PC-3 (cell line): ENCODE measurements at regions not wholly inside any gene's neighbourhood (a gene's known extent, or its start where the extent isn't known, plus 50 kb on each side); places are given as distances from the start of the nearest gene placed in this dataset.

Experiments used
- ATAC-seq: fragments of 200-7000 bp; cut with Tn5 transposase; 2 replicates; pipeline ENCODE4 v1.9.1; 2020; ENCODE audit warnings: mild to moderate bottlenecking, moderate library complexity
- BruUV-seq: library from RNA; stranded (reverse); fragments of 400-500 nt; replicated peaks from 2 replicates; lab custom pipeline; 2021; lab: Mats Ljungman, UMichigan
- CTCF ChIA-PET: fragments of 300-600 bp; sonication (Branson Sonifier 250); formaldehyde crosslinking; loops from one replicate; lab custom pipeline; 2022; ENCODE audit warnings: antibody characterized with exemption; lab: Charles Lee
- POLR2A ChIA-PET: fragments of 300-600 bp; sonication (Branson Sonifier 250); formaldehyde crosslinking; loops from one replicate; lab custom pipeline; 2022; ENCODE audit warnings: antibody characterized with exemption; ENCODE audit not compliant: unreplicated experiment; lab: Charles Lee
- DNase-seq: peaks from one replicate; pipeline ENCODE4 v3.0.0-alpha.2; 2015
- H2AFZ ChIP-seq: fragments of 300-600 bp; sonication (generic); 2 replicates; pipeline ENCODE4 v1.6.0; 2016; ENCODE audit warnings: antibody characterized with exemption, low read length
- H3F3A ChIP-seq: fragments of 300-600 bp; sonication (generic); one replicate; pipeline ENCODE4 v1.6.0; 2017; ENCODE audit warnings: antibody characterized with exemption, low read length, control low read depth, mild to moderate bottlenecking; ENCODE audit not compliant: unreplicated experiment
- H3K27ac ChIP-seq: fragments of 300-600 bp; sonication (generic); 2 replicates; pipeline ENCODE4 v1.5.1; 2016; ENCODE audit warnings: mild to moderate bottlenecking, low read length
- H3K27me3 ChIP-seq: fragments of 300-600 bp; sonication (generic); 2 replicates; pipeline ENCODE4 v1.6.1; 2016; ENCODE audit warnings: low read length, mixed read lengths
- H3K36me3 ChIP-seq: fragments of 300-600 bp; sonication (generic); 2 replicates; pipeline ENCODE4 v1.6.1; 2016; ENCODE audit warnings: low read depth, mixed run types, low read length, mixed read lengths
- H3K4me1 ChIP-seq: fragments of 300-600 bp; sonication (generic); 2 replicates; pipeline ENCODE4 v1.5.1; 2016; ENCODE audit warnings: low read length; ENCODE audit not compliant: insufficient read depth
- H3K4me2 ChIP-seq: fragments of 300-600 bp; sonication (generic); 2 replicates; pipeline ENCODE4 v1.6.0; 2016; ENCODE audit warnings: low read length
- H3K4me3 ChIP-seq: fragments of 300-600 bp; sonication (generic); 2 replicates; pipeline ENCODE4 v1.5.1; 2016; ENCODE audit warnings: mild to moderate bottlenecking, low read length, mixed read lengths
- H3K79me2 ChIP-seq: fragments of 300-600 bp; sonication (generic); 2 replicates; pipeline ENCODE4 v1.6.1; 2017; ENCODE audit warnings: low read length, mixed read lengths
- H3K9ac ChIP-seq: fragments of 300-600 bp; sonication (generic); 2 replicates; pipeline ENCODE4 v1.6.0; 2016; ENCODE audit warnings: mild to moderate bottlenecking, low read length
- H3K9me2 ChIP-seq: fragments of 300-600 bp; sonication (generic); replicated peaks from 2 replicates; pipeline ENCODE4 v1.6.1; 2016; ENCODE audit warnings: mixed run types, low read length, mixed read lengths
- H3K9me3 ChIP-seq: fragments of 300-600 bp; sonication (generic); 2 replicates; pipeline ENCODE4 v1.6.1; 2016; ENCODE audit warnings: low read length, mixed read lengths
- H4K20me1 ChIP-seq: fragments of 300-600 bp; sonication (generic); 2 replicates; pipeline ENCODE4 v1.6.1; 2016; ENCODE audit warnings: low read length, mixed read lengths
- CTCF ChIP-seq: fragments of 300-600 bp; sonication (generic); conservative IDR thresholded peaks from 2 replicates; pipeline ENCODE4 v1.5.1; 2017; ENCODE audit warnings: antibody characterized with exemption, low read depth, mild to moderate bottlenecking, low read length
- EZH2 ChIP-seq: fragments of 300-600 bp; sonication (generic); IDR thresholded peaks from one replicate; pipeline ENCODE4 v1.6.1; 2017; ENCODE audit warnings: antibody characterized with exemption, mild to moderate bottlenecking, low read length; ENCODE audit not compliant: unreplicated experiment
- EZH2phosphoT487 ChIP-seq: fragments of 300-600 bp; sonication (generic); IDR thresholded peaks from 2 replicates; pipeline ENCODE4 v1.6.1; 2018; ENCODE audit warnings: mild to moderate bottlenecking, antibody characterized with exemption, low read length, borderline replicate concordance
- intact Hi-C: fragments of 100-400 bp; cut with micrococcal nuclease; formaldehyde crosslinking; loops from 2 replicates; pipeline ENCODE4 v1.9.0; 2023

- H3K27ac ChIP-seq = no peak overlapping the region
- no peak overlapping the region for H3K4me2 ChIP-seq
- H3K36me3 ChIP-seq = no peaks in the 10 kb centered on the region
- BruUV-seq = no TSS peak
- intact Hi-C loops = no loop called here
- H4K20me1 ChIP-seq = no peaks in the 10 kb centered on the region
- H3K79me2 ChIP-seq = no peaks in the 10 kb centered on the region
- H3K9me3 ChIP-seq = no peaks in the 10 kb centered on the region
- H3K27me3 ChIP-seq = no peaks in the 10 kb centered on the region
- DNase-seq = no peak
- H3K4me3 ChIP-seq = no peak overlapping the region
- H3K9ac ChIP-seq = no peak overlapping the region
- no peak for ATAC-seq
- no peaks in the 10 kb centered on the region for H3K9me2 ChIP-seq
- no peaks in the 10 kb centered on the region for H3K4me1 ChIP-seq
- H2AFZ ChIP-seq = no peak overlapping the region
- no peak for TF ChIP-seq EZH2
- TF ChIP-seq CTCF = no peak
- TF ChIP-seq EZH2phosphoT487 = no peak
- POLR2A ChIA-PET = no interaction called here
- CTCF ChIA-PET = no interaction called here
- H3F3A ChIP-seq = no peaks in the 10 kb centered on the region
Observed at GRCh38 chr10:57294698-57295097, 933.6 kb upstream of the ZWINT start.

DNA sequence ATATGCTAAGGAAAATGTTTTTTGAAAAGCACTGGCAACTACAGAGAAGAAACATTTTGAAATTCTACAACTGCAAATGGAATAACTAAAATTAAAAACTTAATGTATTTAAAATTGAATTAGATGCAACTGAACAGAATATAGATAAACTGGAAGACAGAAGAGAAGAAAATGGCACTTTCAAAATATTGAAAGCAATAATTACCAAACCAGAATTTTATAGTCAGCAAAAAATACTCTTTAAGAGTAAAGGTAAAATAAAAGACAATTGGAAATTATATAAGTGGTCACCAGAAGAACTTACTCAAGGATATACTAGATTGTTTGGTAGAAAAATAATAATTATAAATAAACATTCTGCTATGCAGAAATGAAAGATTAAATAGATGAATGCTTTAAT lies 927.7 kb upstream of the ZWINT start:
- no peaks in the 10 kb centered on the region for H3K9me3 ChIP-seq
- intact Hi-C loops = no loop called here
- no peak for ATAC-seq
- no peaks in the 10 kb centered on the region for H4K20me1 ChIP-seq
- ChIA-PET POLR2A (no interaction called here), CTCF (interaction anchor here (0.6 kb wide), 1 partner anchor 1426 kb away, joined by 4 read pairs; no protein-coding TSS in a partner anchor)
- no TSS peak for BruUV-seq
- no peaks in the 10 kb centered on the region for H3F3A ChIP-seq
- H3K4me3 ChIP-seq = no peak overlapping the region
- H3K27me3 ChIP-seq = no peaks in the 10 kb centered on the region
- H3K79me2 ChIP-seq = no peaks in the 10 kb centered on the region
- no peak overlapping the region for H3K4me2 ChIP-seq
- no peak overlapping the region for H3K9ac ChIP-seq
- H3K4me1 ChIP-seq = no peaks in the 10 kb centered on the region
- no peak overlapping the region for H3K27ac ChIP-seq
- DNase-seq = no peak
- TF ChIP-seq EZH2 (no peak), EZH2phosphoT487 (no peak), CTCF (no peak)
- no peaks in the 10 kb centered on the region for H3K9me2 ChIP-seq
- no peaks in the 10 kb centered on the region for H3K36me3 ChIP-seq
- H2AFZ ChIP-seq = no peak overlapping the region

DNA sequence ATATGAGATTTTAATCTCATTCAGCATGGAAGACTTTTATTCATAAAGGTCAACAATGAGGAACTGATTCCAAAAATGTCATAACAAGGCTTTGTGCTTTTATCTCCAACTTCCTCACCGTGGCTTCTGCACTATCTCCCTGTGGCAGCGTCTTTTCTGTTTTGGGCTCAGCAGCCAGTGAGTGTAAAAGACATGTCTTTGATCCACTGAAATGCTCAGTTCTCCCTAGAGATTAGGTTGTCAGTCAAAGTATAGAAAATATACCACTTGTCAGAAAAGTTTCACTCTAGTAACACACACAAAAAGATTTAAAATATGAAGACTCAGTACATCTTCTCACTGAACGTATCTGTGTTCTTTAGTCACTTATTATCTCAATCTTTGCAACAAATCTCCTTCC lies 901.8 kb upstream of the ZWINT start:
- Histone ChIP-seq H3K9me3 (0 out of 2 replicates have a peak, but pooled peaks cover 6% of the 10 kb centered on the region), H3F3A (no peaks in the 10 kb centered on the region), H3K4me3 (no peak overlapping the region), H3K9ac (no peak overlapping the region), H2AFZ (no peak overlapping the region), H3K27me3 (no peaks in the 10 kb centered on the region), H3K4me2 (no peak overlapping the region), H4K20me1 (no peaks in the 10 kb centered on the region), H3K4me1 (no peaks in the 10 kb centered on the region), H3K79me2 (no peaks in the 10 kb centered on the region), H3K9me2 (no peaks in the 10 kb centered on the region), H3K27ac (no peak overlapping the region), H3K36me3 (no peaks in the 10 kb centered on the region)
- POLR2A ChIA-PET = no interaction called here
- DNase-seq = no peak
- no peak for ATAC-seq
- intact Hi-C loops = no loop called here
- no TSS peak for BruUV-seq
- CTCF ChIA-PET = no interaction called here
- no peak for TF ChIP-seq CTCF
- no peak for TF ChIP-seq EZH2phosphoT487
- no peak for TF ChIP-seq EZH2
